HEK293 (cell line): ENCODE measurements at regions not wholly inside any gene's neighbourhood (a gene's known extent, or its start where the extent isn't known, plus 50 kb on each side); places are given as distances from the start of the nearest gene placed in this dataset.

Experiments used
- CTCF ChIP-seq: fragments of 450-650 bp; formaldehyde crosslinking; IDR thresholded peaks from 2 replicates; pipeline ENCODE4 v1.5.1; 2016; ENCODE audit warnings: missing biosample characterization, missing genetic modification characterization
- HIC1 ChIP-seq: fragments of 450-650 bp; formaldehyde crosslinking; IDR thresholded peaks from 2 replicates; pipeline ENCODE4 v1.5.1; 2016; ENCODE audit warnings: missing biosample characterization, missing genetic modification characterization
- KLF10 ChIP-seq: fragments of 450-650 bp; IDR thresholded peaks from 2 replicates; pipeline ENCODE4 v1.5.1; 2018; ENCODE audit warnings: missing biosample characterization, mild to moderate bottlenecking, missing genetic modification characterization
- PBX3 ChIP-seq: sonication (generic); formaldehyde crosslinking; IDR thresholded peaks from 2 replicates; pipeline ENCODE4 v1.8.1; 2022; ENCODE audit warnings: mild to moderate bottlenecking, moderate library complexity, missing genetic modification reagents
- ZBTB48 ChIP-seq: fragments of 450-650 bp; formaldehyde crosslinking; IDR thresholded peaks from 2 replicates; pipeline ENCODE4 v1.5.1; 2016; ENCODE audit warnings: missing biosample characterization, missing genetic modification characterization
- ZNF121 ChIP-seq: fragments of 450-650 bp; formaldehyde crosslinking; IDR thresholded peaks from 2 replicates; pipeline ENCODE4 v1.5.1; 2016; ENCODE audit warnings: missing biosample characterization, missing genetic modification characterization
- ZNF488 ChIP-seq: fragments of 450-650 bp; formaldehyde crosslinking; IDR thresholded peaks from 2 replicates; pipeline ENCODE4 v1.5.1; 2016; ENCODE audit warnings: missing biosample characterization, missing genetic modification characterization
- ZNF626 ChIP-seq: fragments of 450-650 bp; sonication (Bioruptor Pico); formaldehyde crosslinking; IDR thresholded peaks from 2 replicates; pipeline ENCODE4 v1.5.1; 2018; ENCODE audit warnings: missing biosample characterization, missing genetic modification characterization, inconsistent platforms
- ZNF776 ChIP-seq: fragments of 450-650 bp; formaldehyde crosslinking; IDR thresholded peaks from 2 replicates; pipeline ENCODE4 v1.5.0; 2017; ENCODE audit warnings: missing biosample characterization, missing genetic modification characterization, borderline replicate concordance
- ZNF777 ChIP-seq: fragments of 450-650 bp; formaldehyde crosslinking; IDR thresholded peaks from 2 replicates; pipeline ENCODE4 v1.5.1; 2017; ENCODE audit warnings: missing biosample characterization, missing genetic modification characterization, borderline replicate concordance
- TF ChIP-seq, protein P1 (sequence below): fragments of 450-650 bp; formaldehyde crosslinking; IDR thresholded peaks from 2 replicates; pipeline ENCODE4 v1.5.1; 2016; ENCODE audit warnings: missing biosample characterization, missing genetic modification characterization, low read depth
- TF ChIP-seq, protein P2 (sequence below): fragments of 450-650 bp; formaldehyde crosslinking; IDR thresholded peaks from 2 replicates; pipeline ENCODE4 v1.5.1; 2016; ENCODE audit warnings: missing biosample characterization, missing genetic modification characterization

GRCh38 chr5:87877495-87877894 is 391.1 kb downstream of the TMEM161B start:
- TF ChIP-seq CTCF: no peak
- no peak for TF ChIP-seq KLF10 (tag by site-specific recombination)
- TF ChIP-seq ZNF777 (tag by site-specific recombination): no peak
- TF ChIP-seq ZNF776 (tag by site-specific recombination): no peak
- no peak for TF ChIP-seq ZNF626 (tag by site-specific recombination)
- no peak for TF ChIP-seq HIC1
- TF ChIP-seq ZNF121 (tag by site-specific recombination): no peak
- no peak for TF ChIP-seq ZNF488 (tag by site-specific recombination)
- TF ChIP-seq, protein P1, sequence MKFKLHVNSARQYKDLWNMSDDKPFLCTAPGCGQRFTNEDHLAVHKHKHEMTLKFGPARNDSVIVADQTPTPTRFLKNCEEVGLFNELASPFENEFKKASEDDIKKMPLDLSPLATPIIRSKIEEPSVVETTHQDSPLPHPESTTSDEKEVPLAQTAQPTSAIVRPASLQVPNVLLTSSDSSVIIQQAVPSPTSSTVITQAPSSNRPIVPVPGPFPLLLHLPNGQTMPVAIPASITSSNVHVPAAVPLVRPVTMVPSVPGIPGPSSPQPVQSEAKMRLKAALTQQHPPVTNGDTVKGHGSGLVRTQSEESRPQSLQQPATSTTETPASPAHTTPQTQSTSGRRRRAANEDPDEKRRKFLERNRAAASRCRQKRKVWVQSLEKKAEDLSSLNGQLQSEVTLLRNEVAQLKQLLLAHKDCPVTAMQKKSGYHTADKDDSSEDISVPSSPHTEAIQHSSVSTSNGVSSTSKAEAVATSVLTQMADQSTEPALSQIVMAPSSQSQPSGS (tag by site-specific recombination): no peak
- TF ChIP-seq, protein P2, sequence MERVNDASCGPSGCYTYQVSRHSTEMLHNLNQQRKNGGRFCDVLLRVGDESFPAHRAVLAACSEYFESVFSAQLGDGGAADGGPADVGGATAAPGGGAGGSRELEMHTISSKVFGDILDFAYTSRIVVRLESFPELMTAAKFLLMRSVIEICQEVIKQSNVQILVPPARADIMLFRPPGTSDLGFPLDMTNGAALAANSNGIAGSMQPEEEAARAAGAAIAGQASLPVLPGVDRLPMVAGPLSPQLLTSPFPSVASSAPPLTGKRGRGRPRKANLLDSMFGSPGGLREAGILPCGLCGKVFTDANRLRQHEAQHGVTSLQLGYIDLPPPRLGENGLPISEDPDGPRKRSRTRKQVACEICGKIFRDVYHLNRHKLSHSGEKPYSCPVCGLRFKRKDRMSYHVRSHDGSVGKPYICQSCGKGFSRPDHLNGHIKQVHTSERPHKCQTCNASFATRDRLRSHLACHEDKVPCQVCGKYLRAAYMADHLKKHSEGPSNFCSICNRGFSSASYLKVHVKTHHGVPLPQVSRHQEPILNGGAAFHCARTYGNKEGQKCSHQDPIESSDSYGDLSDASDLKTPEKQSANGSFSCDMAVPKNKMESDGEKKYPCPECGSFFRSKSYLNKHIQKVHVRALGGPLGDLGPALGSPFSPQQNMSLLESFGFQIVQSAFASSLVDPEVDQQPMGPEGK: no peak
- TF ChIP-seq ZBTB48: no peak
- TF ChIP-seq PBX3 (CRISPR knock-in tag): no peak
